Pancreas (tissue), 10 donors: ENCODE measurements at regions not wholly inside any gene's neighbourhood (a gene's known extent, or its start where the extent isn't known, plus 50 kb on each side); places are given as distances from the start of the nearest gene placed in this dataset.

Experiments used
- ATAC-seq, 4 donors: fragments of 200-7000 bp; cut with Tn5 transposase; one replicate each; pipeline versions ENCODE4 v1.8.0 to v1.9.1; 2020; ENCODE audit warnings: mild to moderate bottlenecking in 4 of 4, moderate library complexity in 4 of 4
- DNase-seq, 6 donors: peaks; one replicate each; pipeline ENCODE4 v3.0.0-alpha.2; 2020
- FAIRE-seq: peaks from 2 replicates; lab custom pipeline; 2012; peaks lifted over from hg19 to GRCh38; lab: Jason Lieb, UNC
- H3K27ac ChIP-seq, 4 donors: fragments of 200-600 bp; sonication (generic); 1 replicate in 3 of 4; 2 replicates in 1 of 4; pipeline versions ENCODE4 v1.5.0 to v1.8.0; 2020
- H3K27me3 ChIP-seq, 4 donors: fragments of 200-600 bp; one replicate each; pipeline ENCODE4 v1.8.0; 2021
- H3K36me3 ChIP-seq, 3 donors: fragments of 200-600 bp; sonication (generic) in 1 of 3; one replicate each; pipeline versions ENCODE4 v1.5.0 to v1.8.0; 2020 to 2021
- H3K4me1 ChIP-seq, 3 donors: fragments of 200-600 bp; one replicate each; pipeline ENCODE4 v1.8.0; 2021
- H3K4me3 ChIP-seq, 4 donors: fragments of 200-600 bp; sonication (generic) in 2 of 4; one replicate each; pipeline versions ENCODE4 v1.5.0 to v1.8.0; 2020 to 2021
- H3K9me3 ChIP-seq, 4 donors: fragments of 200-600 bp; one replicate each; pipeline ENCODE4 v1.8.0; 2021
- WGBS, 2 donors: extraction: QIAGEN DNeasy Blood & Tissue Kit; methylation state at CpG; one replicate each; pipeline ENCODE4 v1.1.7; 2013; 5-methylcytosine and 5-hydroxymethylcytosine counted together
- intact Hi-C, 3 donors: fragments of 100-400 bp; cut with DNase I; formaldehyde crosslinking; loops; one replicate each; pipeline versions ENCODE4 v1.11.1 to v1.14.2; 2022
- TF ChIP-seq, protein P1 (sequence below), 4 donors: fragments of 200-600 bp; sonication (generic) in 3 of 4; IDR thresholded peaks; one replicate each; pipeline versions ENCODE4 v1.5.0 to v1.8.0; 2021; ENCODE audit warnings: antibody characterized with exemption in 4 of 4
- donor health status: healthy with polysubstance abuse.
- donor health status: DM: no; HTN: no; CAD: no; lungs with moderate emphysema.
- donor health status: DM: no; HTN: no; CAD: no.
- donor health status: control.
- donor health status: control.
- donor health status: Bipolar disorder and iron deficiency.
- donor health status: DM: yes; HTN: yes; CAD: no.
- donor health status: DM: no; HTN: no; CAD: no.
- donor health status: DM: no; HTN: no; CAD: no.
- donor health status: DM: yes; HTN: yes; CAD: no.

- ATAC-seq (no peak), FAIRE-seq (no peak), DNase-seq (no peak)
- no peaks in the 10 kb centered on the region for H3K9me3 ChIP-seq
- intact Hi-C loops, result no loop called here
- H3K4me3 ChIP-seq, result no peak overlapping the region
- 84 to 89% methylated on average over 7 of the region's 7 CpGs for WGBS, 2 donors
- TF ChIP-seq, protein P1, sequence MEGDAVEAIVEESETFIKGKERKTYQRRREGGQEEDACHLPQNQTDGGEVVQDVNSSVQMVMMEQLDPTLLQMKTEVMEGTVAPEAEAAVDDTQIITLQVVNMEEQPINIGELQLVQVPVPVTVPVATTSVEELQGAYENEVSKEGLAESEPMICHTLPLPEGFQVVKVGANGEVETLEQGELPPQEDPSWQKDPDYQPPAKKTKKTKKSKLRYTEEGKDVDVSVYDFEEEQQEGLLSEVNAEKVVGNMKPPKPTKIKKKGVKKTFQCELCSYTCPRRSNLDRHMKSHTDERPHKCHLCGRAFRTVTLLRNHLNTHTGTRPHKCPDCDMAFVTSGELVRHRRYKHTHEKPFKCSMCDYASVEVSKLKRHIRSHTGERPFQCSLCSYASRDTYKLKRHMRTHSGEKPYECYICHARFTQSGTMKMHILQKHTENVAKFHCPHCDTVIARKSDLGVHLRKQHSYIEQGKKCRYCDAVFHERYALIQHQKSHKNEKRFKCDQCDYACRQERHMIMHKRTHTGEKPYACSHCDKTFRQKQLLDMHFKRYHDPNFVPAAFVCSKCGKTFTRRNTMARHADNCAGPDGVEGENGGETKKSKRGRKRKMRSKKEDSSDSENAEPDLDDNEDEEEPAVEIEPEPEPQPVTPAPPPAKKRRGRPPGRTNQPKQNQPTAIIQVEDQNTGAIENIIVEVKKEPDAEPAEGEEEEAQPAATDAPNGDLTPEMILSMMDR (IDR thresholded peaks at IDR 0.05), result no peak
- no peaks in the 10 kb centered on the region for H3K4me1 ChIP-seq
- H3K27ac ChIP-seq, result no peak overlapping the region
- no peaks in the 10 kb centered on the region for H3K36me3 ChIP-seq
- no peaks in the 10 kb centered on the region for H3K27me3 ChIP-seq
Observed at GRCh38 chr1:30616759-30617158, 106.6 kb downstream of the MATN1 start.

GRCh38 chr1:30615816-30616590, 107.4 kb downstream of the MATN1 start:
- no peak overlapping the region for H3K4me3 ChIP-seq
- ATAC-seq, result no peak
- WGBS, 2 donors, result 89 to 93% methylated on average over 8 of the region's 8 CpGs
- H3K4me1 ChIP-seq, result no peaks in the 10 kb centered on the region
- H3K27me3 ChIP-seq, result no peaks in the 10 kb centered on the region
- no peak for DNase-seq
- no peak overlapping the region for H3K27ac ChIP-seq
- no peaks in the 10 kb centered on the region for H3K36me3 ChIP-seq
- TF ChIP-seq, protein P1 (IDR thresholded peaks at IDR 0.05), result no peak
- no peaks in the 10 kb centered on the region for H3K9me3 ChIP-seq
- no peak for FAIRE-seq
- intact Hi-C loops, result no loop called here

DNA sequence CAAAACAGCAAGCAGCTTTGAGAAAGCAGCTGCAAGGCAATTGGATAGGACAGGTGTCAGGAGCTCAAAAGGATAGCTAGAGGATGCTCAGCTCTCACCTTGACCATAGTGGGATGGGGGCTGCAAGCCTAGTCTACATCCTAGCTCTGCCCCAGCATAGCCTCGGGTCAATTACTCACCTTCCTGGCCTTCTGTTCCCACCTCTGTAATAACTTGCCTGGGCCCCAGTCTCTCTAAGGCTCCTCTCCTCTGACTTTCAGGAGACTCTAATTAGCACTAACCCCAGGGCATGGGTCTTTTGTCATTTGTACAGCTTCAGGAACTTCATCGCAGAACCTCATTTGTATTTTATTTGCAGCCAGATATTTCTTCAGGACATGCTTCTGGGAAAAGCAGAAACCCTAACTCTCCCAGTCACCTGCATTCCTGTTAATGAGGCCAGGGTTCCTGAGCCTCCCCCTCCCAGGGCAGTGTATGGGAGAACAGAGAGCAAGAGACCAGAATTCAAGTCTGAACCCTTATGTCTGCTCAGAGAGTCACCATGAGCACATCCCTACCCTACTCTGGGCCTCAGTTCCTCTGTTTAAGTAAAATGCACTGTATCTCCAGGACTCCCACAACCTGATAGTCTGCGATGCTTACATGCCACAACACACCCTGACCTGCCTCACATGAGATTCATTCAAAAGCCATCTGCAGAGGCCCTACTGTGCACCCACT, 108.1 kb downstream of the MATN1 start:
- Histone ChIP-seq H3K9me3 (no peaks in the 10 kb centered on the region), H3K27me3 (no peaks in the 10 kb centered on the region), H3K4me3 (no peak overlapping the region), H3K4me1 (no peaks in the 10 kb centered on the region), H3K27ac (no peak overlapping the region), H3K36me3 (no peaks in the 10 kb centered on the region)
- WGBS, 2 donors, result 82% methylated on average over 3 of the region's 3 CpGs
- TF ChIP-seq, protein P1 (IDR thresholded peaks at IDR 0.05), result no peak
- intact Hi-C loops, result no loop called here
- FAIRE-seq, result no peak
- no peak for DNase-seq
- ATAC-seq, result no peak

DNA sequence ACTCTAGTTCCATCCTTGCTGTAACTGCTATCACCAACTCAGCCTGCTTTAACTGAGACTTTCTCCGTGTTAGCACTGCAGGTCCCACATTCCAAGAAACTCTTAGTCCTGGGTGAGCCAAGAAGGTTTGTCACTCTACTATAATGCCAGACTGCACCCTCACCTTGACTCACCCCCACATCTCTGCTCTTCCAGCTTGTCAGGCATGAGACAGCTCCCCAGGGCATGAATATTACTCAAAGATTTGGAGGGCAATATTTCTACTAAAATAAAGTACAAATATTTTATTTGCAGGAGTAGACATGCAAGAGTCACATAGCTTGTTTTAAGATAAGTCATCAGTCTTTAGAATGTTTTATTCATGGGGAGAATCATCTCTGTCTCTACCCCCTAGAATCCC, 110.2 kb downstream of the MATN1 start:
- intact Hi-C loops, result no loop called here
- TF ChIP-seq, protein P1 (IDR thresholded peaks at IDR 0.05), result no peak
- H3K27me3 ChIP-seq, result no peaks in the 10 kb centered on the region
- no peak overlapping the region for H3K4me3 ChIP-seq
- DNase-seq (no peak), ATAC-seq (no peak), FAIRE-seq (no peak)
- no peaks in the 10 kb centered on the region for H3K4me1 ChIP-seq
- no peaks in the 10 kb centered on the region for H3K36me3 ChIP-seq
- H3K9me3 ChIP-seq, result no peaks in the 10 kb centered on the region
- no peak overlapping the region for H3K27ac ChIP-seq
- WGBS, 2 donors, result 85 to 94% methylated on average over 1 of the region's 1 CpG
